Hindlimb muscle (tissue), 1 donor: ENCODE measurements at regions not wholly inside any gene's neighbourhood (a gene's known extent, or its start where the extent isn't known, plus 50 kb on each side); places are given as distances from the start of the nearest gene placed in this dataset.

Experiments used
- DNase-seq: peaks from one replicate; pipeline ENCODE4 v3.0.0-alpha.2; 2013

- no peak for DNase-seq
Observed at GRCh38 chr4:27272217-27272616, 411.6 kb downstream of the STIM2 start.

GRCh38 chr4:27276307-27277073, 415.8 kb downstream of the STIM2 start:
- no peak for DNase-seq

GRCh38 chr4:27278615-27279375, 418.2 kb downstream of the STIM2 start:
- peak; percentile 51 for DNase-seq

- no peak for DNase-seq
Observed at GRCh38 chr4:27288496-27288895, 427.9 kb downstream of the STIM2 start.

- no peak for DNase-seq
Observed at GRCh38 chr4:27289704-27290103, 429.1 kb downstream of the STIM2 start.

- DNase-seq: no peak
Observed at GRCh38 chr4:27293831-27294230, 433.2 kb downstream of the STIM2 start.

- no peak for DNase-seq
Observed at GRCh38 chr4:27304751-27305150, 444.1 kb downstream of the STIM2 start.

- no peak for DNase-seq
Observed at GRCh38 chr4:27305246-27305645, 444.6 kb downstream of the STIM2 start.

GRCh38 chr4:27308379-27308778, 447.7 kb downstream of the STIM2 start:
- no peak for DNase-seq

- DNase-seq: no peak
Observed at GRCh38 chr4:27315625-27316024, 455.0 kb downstream of the STIM2 start.

GRCh38 chr4:27316176-27316575, 455.5 kb downstream of the STIM2 start:
- DNase-seq: no peak

GRCh38 chr4:27318740-27319139, 458.1 kb downstream of the STIM2 start:
- DNase-seq: peak; percentile 49

GRCh38 chr4:27326991-27327390, 466.4 kb downstream of the STIM2 start:
- DNase-seq: no peak

- DNase-seq: no peak
Observed at GRCh38 chr4:27327421-27328181, 467.0 kb downstream of the STIM2 start.

- no peak for DNase-seq
Observed at GRCh38 chr4:27338530-27338929, 477.9 kb downstream of the STIM2 start.

GRCh38 chr4:27343411-27343810, 482.8 kb downstream of the STIM2 start:
- DNase-seq: no peak

GRCh38 chr4:27350161-27350560, 489.5 kb downstream of the STIM2 start:
- no peak for DNase-seq

GRCh38 chr4:27357283-27357682, 496.6 kb downstream of the STIM2 start:
- no peak for DNase-seq

GRCh38 chr4:27358269-27358668, 497.6 kb downstream of the STIM2 start:
- no peak for DNase-seq

- DNase-seq: no peak
Observed at GRCh38 chr4:27360131-27360530, 499.5 kb downstream of the STIM2 start.

GRCh38 chr4:27360790-27361267, 500.2 kb downstream of the STIM2 start:
- DNase-seq: peak; percentile 57

- no peak for DNase-seq
Observed at GRCh38 chr4:27364509-27364908, 503.9 kb downstream of the STIM2 start.
